Stimulated activated CD4-positive, alpha-beta T cell treated with anti-CD3 and anti-CD28 coated beads, Interleukin-2, amount 100 ng/mL, for 48 hours (primary cell): ENCODE measurements at regions not wholly inside any gene's neighbourhood (a gene's known extent, or its start where the extent isn't known, plus 50 kb on each side); places are given as distances from the start of the nearest gene placed in this dataset.
"Not testable (repeated sequence)": the region's sequence is repeated elsewhere in the genome, so short reads cannot be mapped to it uniquely, and the experiment has no call there.

Experiments
- DNase-seq, 2 donors: peaks; one replicate each; pipeline ENCODE4 v3.0.0-alpha.2; 2020

- DNase-seq, result no peak
These were observed 107.4 kb upstream of the NDUFV2 start for GRCh38 chr18:8995096-8995495.

DNA sequence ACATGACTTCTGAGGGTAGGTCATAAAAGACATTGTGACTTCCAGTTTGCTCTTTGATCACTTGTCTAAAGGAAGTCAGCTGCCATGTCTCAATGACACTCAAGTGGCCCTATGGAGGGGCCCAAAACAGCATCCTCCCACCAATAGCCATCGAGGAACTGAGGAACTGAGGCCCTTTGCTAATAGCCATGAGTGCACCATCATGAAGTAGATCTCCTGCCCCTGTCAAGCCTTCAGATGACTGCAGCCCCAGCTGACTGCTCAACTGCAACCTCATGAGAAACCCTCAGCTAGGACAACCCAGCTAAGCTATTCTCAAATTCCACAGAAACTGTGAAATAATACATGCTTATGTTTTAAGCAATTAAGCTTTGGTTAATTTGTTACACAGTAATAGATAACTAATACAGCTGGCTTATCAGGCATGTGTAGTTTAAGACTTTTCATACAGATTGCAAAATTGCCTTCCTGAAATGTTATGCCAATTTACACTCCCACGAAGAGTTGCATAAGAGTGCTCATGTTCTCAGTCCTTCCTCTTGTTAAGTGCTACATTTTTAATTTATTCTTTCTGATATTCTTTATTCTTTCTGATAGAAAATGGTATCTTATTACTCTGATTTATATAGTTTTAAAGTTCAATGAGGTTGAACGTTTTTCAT, 105.6 kb upstream of the NDUFV2 start:
- no peak for DNase-seq

- no peak for DNase-seq
These were observed 104.9 kb upstream of the NDUFV2 start for GRCh38 chr18:8997634-8998033.

- DNase-seq, result no peak
These were observed 103.8 kb upstream of the NDUFV2 start for GRCh38 chr18:8998481-8999217.

- DNase-seq, result no peak
These were observed 102.6 kb upstream of the NDUFV2 start for GRCh38 chr18:8999872-9000271.

- DNase-seq, result no peak
These were observed 101.8 kb upstream of the NDUFV2 start for GRCh38 chr18:9000733-9001132.

GRCh38 chr18:9001209-9001608, 101.3 kb upstream of the NDUFV2 start:
- DNase-seq, result no peak

DNA sequence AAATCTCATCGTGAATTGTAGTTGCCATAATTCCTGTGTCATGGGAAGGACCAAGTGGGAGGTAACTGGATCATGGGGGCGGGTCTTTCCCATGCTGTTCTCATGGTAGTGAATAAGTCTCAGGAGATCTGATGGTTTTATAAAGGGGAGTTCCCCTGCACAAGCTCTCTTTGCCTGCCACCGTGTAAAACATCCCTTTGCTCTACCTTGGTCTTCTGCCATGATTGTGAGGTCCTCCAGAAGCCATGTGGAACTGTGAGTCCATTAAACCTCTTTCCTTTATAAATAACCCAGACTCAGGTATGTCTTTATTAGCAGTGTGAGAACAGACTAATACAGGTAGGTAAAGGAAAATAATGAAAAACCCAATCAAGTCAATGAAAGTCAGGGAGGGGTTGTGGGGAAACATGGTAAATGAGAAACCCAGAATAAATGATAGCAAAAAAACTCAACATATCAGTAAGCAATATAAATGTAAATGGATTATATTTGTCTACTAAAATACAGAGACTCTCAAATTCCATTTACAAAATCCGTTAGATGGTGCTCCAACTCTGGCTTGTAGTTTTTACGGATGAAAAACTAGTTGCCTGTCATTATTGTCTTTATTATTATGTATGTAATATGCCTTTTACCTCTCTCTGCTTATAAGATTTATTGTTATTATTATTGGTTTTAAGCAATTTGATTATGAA, 98.9 kb upstream of the NDUFV2 start:
- no peak for DNase-seq

GRCh38 chr18:9004308-9004707, 98.2 kb upstream of the NDUFV2 start:
- not testable (repeated sequence) for DNase-seq

- DNase-seq, result not testable (repeated sequence)
These were observed 94.8 kb upstream of the NDUFV2 start for GRCh38 chr18:9007700-9008099.

- no peak for DNase-seq
These were observed 94.2 kb upstream of the NDUFV2 start for GRCh38 chr18:9008200-9008708.

- DNase-seq, result no peak
These were observed 93.5 kb upstream of the NDUFV2 start for GRCh38 chr18:9008709-9009635.

GRCh38 chr18:9009703-9010488, 92.6 kb upstream of the NDUFV2 start:
- DNase-seq, result no peak

DNA sequence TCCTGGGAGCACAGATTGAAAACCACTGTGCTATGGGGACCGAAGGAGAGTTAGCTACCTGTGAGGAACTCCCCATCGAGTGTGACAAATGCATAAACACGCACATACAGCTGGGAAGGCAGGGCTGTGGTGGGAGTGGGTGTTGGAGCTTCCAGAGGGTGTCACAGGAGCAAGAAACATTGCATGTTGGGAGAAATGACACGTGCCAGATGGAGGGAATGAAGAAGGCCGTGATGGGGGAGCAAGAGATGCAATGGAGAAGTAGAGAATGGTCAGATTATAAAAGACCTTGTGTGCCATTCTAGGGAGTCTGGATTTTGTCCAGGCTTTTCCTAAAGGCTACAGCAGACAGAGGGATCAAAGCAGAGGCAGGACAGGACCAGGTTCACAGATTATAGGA, 91.1 kb upstream of the NDUFV2 start:
- no peak for DNase-seq

DNA sequence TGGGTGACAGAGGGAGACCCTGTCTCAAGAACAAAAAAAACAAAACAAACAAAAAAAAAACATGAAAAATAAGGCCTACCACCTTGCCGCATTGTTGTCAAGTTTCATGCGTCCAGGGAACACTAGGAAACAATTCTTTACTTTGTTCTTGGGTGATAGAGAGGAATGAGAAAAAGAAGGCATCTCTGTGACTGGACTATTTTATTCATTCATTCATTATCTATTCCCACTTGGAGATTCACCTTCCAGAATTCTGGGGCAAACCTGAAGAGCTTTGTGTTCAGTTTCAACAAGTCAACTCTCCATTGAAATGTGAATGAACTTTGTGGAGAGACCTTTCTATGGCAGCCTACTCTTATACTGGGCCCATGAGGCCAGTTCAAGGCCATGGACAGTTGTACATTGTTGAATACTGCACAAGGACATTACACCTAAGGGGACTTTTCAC, 88.5 kb upstream of the NDUFV2 start:
- no peak for DNase-seq

- DNase-seq, result no peak
These were observed 86.8 kb upstream of the NDUFV2 start for GRCh38 chr18:9015689-9016088.

GRCh38 chr18:9016633-9017166, 85.8 kb upstream of the NDUFV2 start:
- no peak for DNase-seq

- DNase-seq, result peak; percentile 66 to 71
These were observed 85.2 kb upstream of the NDUFV2 start for GRCh38 chr18:9017167-9017904.

- DNase-seq, result no peak
These were observed 84.6 kb upstream of the NDUFV2 start for GRCh38 chr18:9017905-9018227.

DNA sequence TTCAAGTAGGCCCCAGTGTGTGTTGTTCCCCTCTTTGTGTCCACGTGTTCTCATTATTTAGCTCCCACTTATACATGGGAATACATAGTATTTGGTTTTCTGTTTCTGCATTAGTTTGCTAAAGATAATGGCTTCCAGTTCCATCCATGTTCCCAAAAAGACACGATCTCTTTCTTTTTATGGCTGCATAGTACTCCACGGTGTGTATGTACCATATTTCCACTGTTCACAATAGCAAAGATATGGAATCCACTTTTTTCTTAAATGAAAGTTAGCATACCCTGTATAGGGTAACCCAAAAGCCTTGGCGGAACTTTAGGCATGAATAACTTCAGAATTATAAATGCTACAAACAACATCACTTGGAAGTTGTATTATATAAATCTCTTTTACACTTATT, 83.4 kb upstream of the NDUFV2 start:
- DNase-seq, result no peak

DNA sequence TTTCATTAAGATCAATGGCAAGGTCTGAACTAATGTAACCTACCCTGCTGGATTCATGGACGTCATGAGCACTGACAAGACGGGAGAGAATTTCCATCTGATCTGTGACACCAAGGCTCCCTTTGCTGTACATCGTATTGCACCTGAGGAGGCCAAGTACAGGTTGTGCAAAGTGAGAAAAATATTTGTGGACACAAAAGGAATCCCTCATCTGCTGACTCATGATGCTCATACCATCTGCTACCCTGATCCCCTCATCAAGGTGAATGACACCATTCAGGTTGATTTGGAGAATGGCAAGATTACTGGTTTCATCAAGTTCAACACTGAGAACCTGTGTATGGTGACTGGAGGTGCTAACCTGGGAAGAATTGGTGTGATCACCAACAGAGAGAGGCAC, 82.3 kb upstream of the NDUFV2 start:
- no peak for DNase-seq
